ENCODE measurements at regions not wholly inside any gene's neighbourhood (a gene's known extent, or its start where the extent isn't known, plus 50 kb on each side); places are given as distances from the start of the nearest gene placed in this dataset.

GRCh38 chr5:175325681-175326080 is 118.3 kb downstream of the DRD1 start:
- no peak overlapping the region for H3K56ac ChIP-seq (ENCODE audit: extremely low read depth, insufficient read depth, low read length)
- H2AFZ ChIP-seq (replicated peaks; ENCODE audit: low read length, poor library complexity): no peak overlapping the region
- no peaks in the 10 kb centered on the region for H3K4me1 ChIP-seq (ENCODE audit: control insufficient read depth, insufficient read depth, low read length)
- POLR2A ChIA-PET (ENCODE audit: unreplicated experiment): no interaction called here
- no peaks in the 10 kb centered on the region; the same call in 1 of the 2 replicates for H3K27me3 ChIP-seq (ENCODE audit: control insufficient read depth, insufficient read depth, low read length)
- BruUV-seq (replicated peaks): no TSS peak
- H2BK120ac ChIP-seq (ENCODE audit: low read depth, low read length): no peak overlapping the region
- no peak overlapping the region for H3K23ac ChIP-seq (ENCODE audit: low read depth, low read length)
- H4K8ac ChIP-seq (ENCODE audit: low read depth in 2 of 2, low read length in 2 of 2): no peak overlapping the region
- no peak overlapping the region for H2AK9ac ChIP-seq (replicated peaks; ENCODE audit: low read depth, low read length, poor library complexity)
- in situ Hi-C loops (cut with MboI; ENCODE audit: low sequenced_read_pairs): no loop called here
- no peak overlapping the region for H2BK5ac ChIP-seq (ENCODE audit: low read depth, low read length, poor library complexity, severe bottlenecking)
- no peak overlapping the region for H2AK5ac ChIP-seq (ENCODE audit: low read depth, low read length)
- H3K18ac ChIP-seq (ENCODE audit: low read depth, low read length): no peak overlapping the region
- no peak overlapping the region for H2BK15ac ChIP-seq (ENCODE audit: low read depth, low read length)
- no peak overlapping the region for H4K5ac ChIP-seq (ENCODE audit: low read depth, low read length)
- ATAC-seq (ENCODE audit: low read depth) (peak; percentile 72), DNase-seq (peak; percentile 65)
- H3K36me3 ChIP-seq (ENCODE audit: control insufficient read depth, insufficient read depth, low read length): no peaks in the 10 kb centered on the region
- no peak overlapping the region for H4K91ac ChIP-seq (ENCODE audit: insufficient read depth, low read depth, low read length)
- H4K20me1 ChIP-seq (ENCODE audit: insufficient read depth, low read length): no peaks in the 10 kb centered on the region
- H2BK20ac ChIP-seq (ENCODE audit: low read depth, low read length): no peak overlapping the region
- TF ChIP-seq POLR2A (IDR thresholded peaks at IDR 0.05; ENCODE audit: low read depth, low read length): no peak
- TF ChIP-seq, protein P1, sequence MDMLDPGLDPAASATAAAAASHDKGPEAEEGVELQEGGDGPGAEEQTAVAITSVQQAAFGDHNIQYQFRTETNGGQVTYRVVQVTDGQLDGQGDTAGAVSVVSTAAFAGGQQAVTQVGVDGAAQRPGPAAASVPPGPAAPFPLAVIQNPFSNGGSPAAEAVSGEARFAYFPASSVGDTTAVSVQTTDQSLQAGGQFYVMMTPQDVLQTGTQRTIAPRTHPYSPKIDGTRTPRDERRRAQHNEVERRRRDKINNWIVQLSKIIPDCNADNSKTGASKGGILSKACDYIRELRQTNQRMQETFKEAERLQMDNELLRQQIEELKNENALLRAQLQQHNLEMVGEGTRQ (IDR thresholded peaks at IDR 0.05; ENCODE audit: low read depth, low read length): no peak
- no peak for TF ChIP-seq CHD1 (IDR thresholded peaks at IDR 0.05; ENCODE audit: low read depth, low read length)
- TF ChIP-seq MXI1 (IDR thresholded peaks at IDR 0.05; ENCODE audit: borderline replicate concordance, low read depth, low read length): no peak
- no peak for TF ChIP-seq CEBPB (IDR thresholded peaks at IDR 0.05; ENCODE audit: low read depth, low read length)
- H3K14ac ChIP-seq (replicated peaks; ENCODE audit: low read depth, low read length): no peak overlapping the region
- dilution Hi-C loops (cut with HindIII; ENCODE audit: low sequenced_read_pairs, unreplicated experiment): no loop called here
- no peaks in the 10 kb centered on the region for H3K9me3 ChIP-seq (ENCODE audit: control insufficient read depth, insufficient read depth, low read length)
- no peaks in the 10 kb centered on the region for H3K79me1 ChIP-seq (ENCODE audit: low read depth in 1 of 2, low read length in 2 of 2)
- intact Hi-C loops (cut with micrococcal nuclease): no loop called here
- CTCF ChIA-PET: no interaction called here
- H3K9ac ChIP-seq (ENCODE audit: low read depth, low read length): no peak overlapping the region
- H3K4me3 ChIP-seq (ENCODE audit: insufficient read depth, low read depth, low read length): no peak overlapping the region
- no peak overlapping the region for H3K4ac ChIP-seq (ENCODE audit: low read depth, low read length)
- no peak overlapping the region for H3K27ac ChIP-seq (ENCODE audit: insufficient read depth, low read length)
- H3K4me2 ChIP-seq (ENCODE audit: low read depth, low read length): no peak overlapping the region
- H3K9me1 ChIP-seq (ENCODE audit: insufficient read depth, low read length): no peaks in the 10 kb centered on the region
